Small intestine (tissue), 7 donors: ENCODE measurements at regions not wholly inside any gene's neighbourhood (a gene's known extent, or its start where the extent isn't known, plus 50 kb on each side); places are given as distances from the start of the nearest gene placed in this dataset.

Experiments used
- DNase-seq, 2 donors: peaks; one replicate each; pipeline versions ENCODE4 v3.0.0 to v3.0.0-alpha.2; 2013
- FAIRE-seq: peaks from 2 replicates; lab custom pipeline; 2012; peaks lifted over from hg19 to GRCh38; lab: Jason Lieb, UNC
- H3K27ac ChIP-seq, 3 donors: one replicate each; pipeline ENCODE4 v1.5.1; 2013; ENCODE audit warnings: low read length in 2 of 3, mild to moderate bottlenecking in 2 of 3, control low read depth in 1 of 3, inconsistent platforms in 1 of 3, low read depth in 1 of 3, moderate library complexity in 1 of 3
- H3K27me3 ChIP-seq, 3 donors: one replicate each; pipeline ENCODE4 v1.6.1; 2013; ENCODE audit warnings: low read length in 3 of 3, inconsistent platforms in 1 of 3; ENCODE audit not compliant: control insufficient read depth in 3 of 3, insufficient read depth in 3 of 3
- H3K36me3 ChIP-seq, 3 donors: one replicate each; pipeline ENCODE4 v1.6.1; 2013; ENCODE audit warnings: low read length in 3 of 3, inconsistent platforms in 1 of 3, low read depth in 1 of 3, mild to moderate bottlenecking in 1 of 3, moderate library complexity in 1 of 3; ENCODE audit not compliant: control insufficient read depth in 3 of 3, insufficient read depth in 2 of 3
- H3K4me1 ChIP-seq, 3 donors: one replicate each; pipeline ENCODE4 v1.6.1; 2013; ENCODE audit warnings: low read length in 2 of 3, inconsistent platforms in 1 of 3, low read depth in 1 of 3, mild to moderate bottlenecking in 1 of 3, moderate library complexity in 1 of 3; ENCODE audit not compliant: control insufficient read depth in 3 of 3, insufficient read depth in 2 of 3
- H3K4me3 ChIP-seq, 3 donors: one replicate each; pipeline ENCODE4 v1.5.1; 2013; ENCODE audit warnings: low read length in 3 of 3, control low read depth in 1 of 3, inconsistent platforms in 1 of 3, low read depth in 1 of 3, mild to moderate bottlenecking in 1 of 3, moderate library complexity in 1 of 3
- H3K9me3 ChIP-seq, 2 donors: one replicate each; pipeline ENCODE4 v1.6.1; 2013; ENCODE audit warnings: low read depth in 1 of 2, low read length in 1 of 2; ENCODE audit not compliant: control insufficient read depth in 2 of 2, insufficient read depth in 1 of 2
- WGBS, 3 donors: extraction: QIAGEN DNeasy Blood & Tissue Kit; methylation state at CpG; one replicate each; pipeline ENCODE4 v1.1.7; 2013; 5-methylcytosine and 5-hydroxymethylcytosine counted together
- donor health status: healthy with polysubstance abuse.
- donor health status: control.
- donor health status: control.
- donor health status: Bipolar disorder and iron deficiency.
- donor health status: healthy.

DNA sequence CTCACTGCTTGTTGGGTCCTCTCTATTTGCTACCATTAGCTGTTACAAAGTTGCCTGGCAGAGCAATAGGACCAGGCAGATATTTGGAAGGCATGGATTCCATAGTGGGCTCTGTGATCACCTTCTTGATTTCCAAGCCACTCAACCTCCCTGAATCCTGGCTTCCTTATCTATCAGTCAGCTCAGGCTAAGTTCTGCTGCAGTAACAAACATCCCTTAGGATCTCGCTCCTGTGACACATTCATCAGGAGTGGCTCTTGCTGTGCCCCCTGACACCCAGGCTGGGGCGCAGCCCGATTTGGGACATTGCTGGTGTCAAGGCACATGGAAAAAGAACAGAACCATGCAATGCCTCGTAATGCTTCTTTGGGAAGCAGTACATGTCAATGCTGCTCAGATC is 503.9 kb downstream of the TBC1D22A start:
- DNase-seq (no peak), FAIRE-seq (no peak)
- no peaks in the 10 kb centered on the region for H3K9me3 ChIP-seq
- no peaks in the 10 kb centered on the region for H3K36me3 ChIP-seq
- H3K27ac ChIP-seq: no peak overlapping the region
- WGBS, 3 donors: 75 to 87% (median 87%) methylated on average over 4 of the region's 4 CpGs
- no peaks in the 10 kb centered on the region for H3K4me1 ChIP-seq
- no peak overlapping the region for H3K4me3 ChIP-seq
- no peaks in the 10 kb centered on the region for H3K27me3 ChIP-seq

GRCh38 chr22:47260551-47260950 is 498.1 kb downstream of the TBC1D22A start:
- H3K4me1 ChIP-seq: no peaks in the 10 kb centered on the region
- no peak for DNase-seq
- H3K36me3 ChIP-seq: no peaks in the 10 kb centered on the region
- no peaks in the 10 kb centered on the region for H3K9me3 ChIP-seq
- 60 to 73% (median 72%) methylated on average over 5 of the region's 5 CpGs for WGBS, 3 donors
- H3K27ac ChIP-seq: no peak overlapping the region
- peaks cover 0 to 2% (median 0%) of the 10 kb centered on the region in 3 donors for H3K27me3 ChIP-seq
- H3K4me3 ChIP-seq: no peak overlapping the region
- FAIRE-seq: no peak

GRCh38 chr22:47259990-47260389 is 497.5 kb downstream of the TBC1D22A start:
- FAIRE-seq (no peak), DNase-seq (no peak)
- H3K9me3 ChIP-seq: no peaks in the 10 kb centered on the region
- WGBS, 3 donors: 90 to 93% (median 92%) methylated on average over 5 of the region's 5 CpGs
- H3K27ac ChIP-seq: no peak overlapping the region
- no peaks in the 10 kb centered on the region for H3K36me3 ChIP-seq
- peaks cover 0 to 2% (median 0%) of the 10 kb centered on the region in 3 donors for H3K27me3 ChIP-seq
- H3K4me1 ChIP-seq: no peaks in the 10 kb centered on the region
- no peak overlapping the region for H3K4me3 ChIP-seq

DNA sequence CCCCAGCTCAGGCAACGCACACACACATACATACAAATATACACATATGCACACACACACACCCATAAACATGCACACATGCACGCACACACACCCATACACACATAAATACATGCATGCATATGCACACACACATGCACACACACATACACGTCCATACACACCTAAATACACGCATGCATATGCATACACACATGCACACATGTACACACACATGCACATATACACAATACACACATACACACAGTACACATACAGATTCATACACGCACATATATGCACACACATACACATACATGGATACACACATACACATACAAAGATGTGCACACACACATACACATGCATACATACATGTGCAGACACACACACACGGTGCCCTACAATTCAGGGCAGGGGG is 496.6 kb downstream of the TBC1D22A start:
- Histone ChIP-seq H3K27ac (no peak overlapping the region), H3K36me3 (no peaks in the 10 kb centered on the region), H3K4me3 (no peak overlapping the region), H3K27me3 (peaks cover 0 to 2% (median 0%) of the 10 kb centered on the region in 3 donors), H3K9me3 (no peaks in the 10 kb centered on the region), H3K4me1 (no peaks in the 10 kb centered on the region)
- no peak for FAIRE-seq
- WGBS, 3 donors: 64 to 78% (median 73%) methylated on average over 6 of the region's 6 CpGs
- no peak for DNase-seq

GRCh38 chr22:47257976-47258375 is 495.5 kb downstream of the TBC1D22A start:
- Histone ChIP-seq H3K4me3 (no peak overlapping the region), H3K27me3 (peaks cover 0 to 2% (median 0%) of the 10 kb centered on the region in 3 donors), H3K9me3 (no peaks in the 10 kb centered on the region), H3K4me1 (no peaks in the 10 kb centered on the region), H3K36me3 (no peaks in the 10 kb centered on the region), H3K27ac (no peak overlapping the region)
- 74 to 78% (median 75%) methylated on average over 11 of the region's 11 CpGs for WGBS, 3 donors
- FAIRE-seq (no peak), DNase-seq (no peak)

- Histone ChIP-seq H3K27me3 (peaks cover 0 to 2% (median 0%) of the 10 kb centered on the region in 3 donors), H3K4me3 (no peak overlapping the region), H3K36me3 (no peaks in the 10 kb centered on the region), H3K27ac (no peak overlapping the region), H3K9me3 (no peaks in the 10 kb centered on the region), H3K4me1 (no peaks in the 10 kb centered on the region)
- WGBS, 3 donors: 64 to 86% (median 71%) methylated on average over 5 of the region's 5 CpGs
- DNase-seq (no peak), FAIRE-seq (no peak)
These were observed 495.1 kb downstream of the TBC1D22A start for GRCh38 chr22:47257566-47257965.

DNA sequence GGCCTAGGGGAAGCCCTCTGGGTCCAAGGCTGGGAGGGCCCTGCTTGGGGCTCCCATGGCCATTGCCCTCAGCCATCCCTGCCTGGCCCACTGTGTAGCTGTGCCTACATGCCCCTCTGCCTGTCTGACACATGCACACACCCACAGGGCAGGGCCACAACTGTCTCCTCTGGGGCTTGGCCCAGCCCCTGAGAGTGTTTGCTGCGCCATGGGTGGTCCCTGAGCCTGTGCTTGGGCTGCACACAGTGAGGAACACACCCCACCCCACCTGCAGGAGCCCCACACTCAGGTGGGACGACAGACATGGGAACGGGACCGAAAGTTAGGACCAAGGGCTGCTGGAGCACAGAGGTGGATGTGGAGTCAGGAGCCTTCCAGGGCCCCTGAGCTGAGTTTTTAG is 489.5 kb downstream of the TBC1D22A start:
- Histone ChIP-seq H3K9me3 (peaks cover 0 to 2% of the 10 kb centered on the region in 2 donors), H3K36me3 (no peaks in the 10 kb centered on the region), H3K4me3 (no peak overlapping the region), H3K27ac (no peak overlapping the region), H3K4me1 (no peaks in the 10 kb centered on the region), H3K27me3 (peaks cover 0 to 2% (median 0%) of the 10 kb centered on the region in 3 donors)
- FAIRE-seq (no peak), DNase-seq (no peak)
- 69 to 81% (median 77%) methylated on average over 4 of the region's 4 CpGs for WGBS, 3 donors

DNA sequence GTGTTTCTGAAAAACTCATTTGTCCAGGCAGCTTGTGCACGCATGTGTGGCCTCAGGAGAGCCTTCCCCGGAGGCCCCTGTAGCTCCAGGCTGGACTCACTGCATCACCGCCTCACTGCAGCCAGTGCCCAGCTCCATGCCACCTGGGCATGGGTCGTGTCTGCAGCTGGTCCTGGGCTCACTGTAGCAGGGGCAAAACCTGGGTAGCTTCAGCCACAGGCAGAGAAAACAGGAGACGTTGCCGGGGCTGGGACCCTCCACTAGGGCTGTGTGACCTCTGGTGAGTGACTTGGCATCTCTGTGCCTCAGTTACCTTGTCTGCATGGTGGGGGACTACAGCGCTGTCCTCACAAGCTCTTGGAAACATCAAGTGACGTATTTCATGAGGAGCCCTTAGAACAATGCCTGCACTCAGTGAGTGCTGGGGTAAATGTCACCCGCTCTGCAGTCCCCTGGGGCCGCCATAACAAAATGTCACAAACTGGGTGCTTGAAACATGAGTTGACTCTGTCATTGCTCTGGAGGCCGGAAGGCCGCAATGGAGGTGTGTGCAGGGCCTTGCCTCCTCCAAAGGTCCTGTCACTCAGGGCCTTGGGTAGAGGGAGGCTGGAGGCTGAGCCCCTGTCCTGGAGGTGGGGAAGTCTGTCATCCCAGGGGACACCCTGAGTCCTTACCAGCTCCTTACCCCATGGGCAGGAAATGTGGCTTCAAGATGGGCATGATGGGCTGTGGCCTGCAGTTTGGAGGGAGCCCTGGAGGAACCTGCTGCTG is 488.7 kb downstream of the TBC1D22A start:
- WGBS, 3 donors: 85 to 88% (median 85%) methylated on average over 12 of the region's 12 CpGs
- Histone ChIP-seq H3K27me3 (peaks cover 0 to 2% (median 0%) of the 10 kb centered on the region in 3 donors), H3K36me3 (no peaks in the 10 kb centered on the region), H3K9me3 (peaks cover 0 to 2% of the 10 kb centered on the region in 2 donors), H3K27ac (no peak overlapping the region), H3K4me3 (no peak overlapping the region), H3K4me1 (no peaks in the 10 kb centered on the region)
- DNase-seq (no peak), FAIRE-seq (no peak)
